ENCODE measurements at regions not wholly inside any gene's neighbourhood (a gene's known extent, or its start where the extent isn't known, plus 50 kb on each side); places are given as distances from the start of the nearest gene placed in this dataset.

DNA sequence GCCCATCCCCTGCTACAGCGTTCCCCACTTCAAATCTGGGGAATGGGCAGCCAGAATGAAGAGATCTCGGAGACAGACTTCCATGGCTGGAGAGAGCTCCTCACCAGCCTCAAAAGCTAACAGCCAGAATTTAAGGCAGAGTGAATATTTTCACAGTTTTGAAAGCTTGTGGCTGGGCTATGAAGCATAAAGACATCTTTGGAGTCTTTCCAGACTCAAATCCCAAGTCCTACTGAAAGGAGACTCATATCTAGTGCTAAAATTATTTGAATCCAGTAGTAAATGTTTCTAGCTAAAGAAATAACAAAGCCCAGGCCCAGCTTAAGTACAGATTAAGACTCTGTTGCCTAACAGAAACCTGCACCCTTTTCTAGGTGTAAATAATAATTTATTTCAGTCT lies 628.4 kb upstream of the ALCAM start:
- no peak for ATAC-seq
- no peak for TF ChIP-seq ZFP30 (CRISPR knock-in tag; IDR thresholded peaks at IDR 0.05)
- no peak for TF ChIP-seq ZNF70 (CRISPR knock-in tag; IDR thresholded peaks at IDR 0.05)
- TF ChIP-seq BACH2 (CRISPR knock-in tag; IDR thresholded peaks at IDR 0.05; ENCODE audit: borderline replicate concordance): no peak
- TF ChIP-seq, protein P1, sequence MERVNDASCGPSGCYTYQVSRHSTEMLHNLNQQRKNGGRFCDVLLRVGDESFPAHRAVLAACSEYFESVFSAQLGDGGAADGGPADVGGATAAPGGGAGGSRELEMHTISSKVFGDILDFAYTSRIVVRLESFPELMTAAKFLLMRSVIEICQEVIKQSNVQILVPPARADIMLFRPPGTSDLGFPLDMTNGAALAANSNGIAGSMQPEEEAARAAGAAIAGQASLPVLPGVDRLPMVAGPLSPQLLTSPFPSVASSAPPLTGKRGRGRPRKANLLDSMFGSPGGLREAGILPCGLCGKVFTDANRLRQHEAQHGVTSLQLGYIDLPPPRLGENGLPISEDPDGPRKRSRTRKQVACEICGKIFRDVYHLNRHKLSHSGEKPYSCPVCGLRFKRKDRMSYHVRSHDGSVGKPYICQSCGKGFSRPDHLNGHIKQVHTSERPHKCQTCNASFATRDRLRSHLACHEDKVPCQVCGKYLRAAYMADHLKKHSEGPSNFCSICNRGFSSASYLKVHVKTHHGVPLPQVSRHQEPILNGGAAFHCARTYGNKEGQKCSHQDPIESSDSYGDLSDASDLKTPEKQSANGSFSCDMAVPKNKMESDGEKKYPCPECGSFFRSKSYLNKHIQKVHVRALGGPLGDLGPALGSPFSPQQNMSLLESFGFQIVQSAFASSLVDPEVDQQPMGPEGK (CRISPR knock-in tag; IDR thresholded peaks at IDR 0.05; ENCODE audit: borderline replicate concordance): no peak
- TF ChIP-seq, protein P2, sequence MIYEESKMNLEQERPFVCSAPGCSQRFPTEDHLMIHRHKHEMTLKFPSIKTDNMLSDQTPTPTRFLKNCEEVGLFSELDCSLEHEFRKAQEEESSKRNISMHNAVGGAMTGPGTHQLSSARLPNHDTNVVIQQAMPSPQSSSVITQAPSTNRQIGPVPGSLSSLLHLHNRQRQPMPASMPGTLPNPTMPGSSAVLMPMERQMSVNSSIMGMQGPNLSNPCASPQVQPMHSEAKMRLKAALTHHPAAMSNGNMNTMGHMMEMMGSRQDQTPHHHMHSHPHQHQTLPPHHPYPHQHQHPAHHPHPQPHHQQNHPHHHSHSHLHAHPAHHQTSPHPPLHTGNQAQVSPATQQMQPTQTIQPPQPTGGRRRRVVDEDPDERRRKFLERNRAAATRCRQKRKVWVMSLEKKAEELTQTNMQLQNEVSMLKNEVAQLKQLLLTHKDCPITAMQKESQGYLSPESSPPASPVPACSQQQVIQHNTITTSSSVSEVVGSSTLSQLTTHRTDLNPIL (CRISPR knock-in tag; IDR thresholded peaks at IDR 0.05; ENCODE audit: low read depth): no peak
- no peak for TF ChIP-seq GLIS3 (CRISPR knock-in tag; IDR thresholded peaks at IDR 0.05)
- no peak for TF ChIP-seq PPARA (CRISPR knock-in tag; IDR thresholded peaks at IDR 0.05; ENCODE audit: borderline replicate concordance)
- TF ChIP-seq ARNTL (CRISPR knock-in tag; IDR thresholded peaks at IDR 0.05; ENCODE audit: borderline replicate concordance, low read depth): no peak
- no peak for TF ChIP-seq OSR1 (CRISPR knock-in tag; IDR thresholded peaks at IDR 0.05)
- no peak for TF ChIP-seq RARB (CRISPR knock-in tag; IDR thresholded peaks at IDR 0.05)
- TF ChIP-seq ZFP3 (CRISPR knock-in tag; IDR thresholded peaks at IDR 0.05): no peak
- no peak for TF ChIP-seq CSDC2 (CRISPR knock-in tag; IDR thresholded peaks at IDR 0.05)
- TF ChIP-seq ZC3H10 (CRISPR knock-in tag; IDR thresholded peaks at IDR 0.05): no peak
- TF ChIP-seq ESRRG (CRISPR knock-in tag; IDR thresholded peaks at IDR 0.05): no peak
- TF ChIP-seq ZNF8 (CRISPR knock-in tag; IDR thresholded peaks at IDR 0.05): no peak
- no peak for TF ChIP-seq TCF4 (CRISPR knock-in tag; IDR thresholded peaks at IDR 0.05; ENCODE audit: borderline replicate concordance)
- TF ChIP-seq, protein P3, sequence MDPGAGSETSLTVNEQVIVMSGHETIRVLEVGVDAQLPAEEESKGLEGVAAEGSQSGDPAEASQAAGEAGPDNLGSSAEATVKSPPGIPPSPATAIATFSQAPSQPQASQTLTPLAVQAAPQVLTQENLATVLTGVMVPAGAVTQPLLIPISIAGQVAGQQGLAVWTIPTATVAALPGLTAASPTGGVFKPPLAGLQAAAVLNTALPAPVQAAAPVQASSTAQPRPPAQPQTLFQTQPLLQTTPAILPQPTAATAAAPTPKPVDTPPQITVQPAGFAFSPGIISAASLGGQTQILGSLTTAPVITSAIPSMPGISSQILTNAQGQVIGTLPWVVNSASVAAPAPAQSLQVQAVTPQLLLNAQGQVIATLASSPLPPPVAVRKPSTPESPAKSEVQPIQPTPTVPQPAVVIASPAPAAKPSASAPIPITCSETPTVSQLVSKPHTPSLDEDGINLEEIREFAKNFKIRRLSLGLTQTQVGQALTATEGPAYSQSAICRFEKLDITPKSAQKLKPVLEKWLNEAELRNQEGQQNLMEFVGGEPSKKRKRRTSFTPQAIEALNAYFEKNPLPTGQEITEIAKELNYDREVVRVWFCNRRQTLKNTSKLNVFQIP (CRISPR knock-in tag; IDR thresholded peaks at IDR 0.05; ENCODE audit: borderline replicate concordance, low read depth): no peak
- no peak for TF ChIP-seq SNAI2 (CRISPR knock-in tag; IDR thresholded peaks at IDR 0.05)
- no peak for TF ChIP-seq TOX (CRISPR knock-in tag; IDR thresholded peaks at IDR 0.05; ENCODE audit: borderline replicate concordance)
- TF ChIP-seq, protein P4, sequence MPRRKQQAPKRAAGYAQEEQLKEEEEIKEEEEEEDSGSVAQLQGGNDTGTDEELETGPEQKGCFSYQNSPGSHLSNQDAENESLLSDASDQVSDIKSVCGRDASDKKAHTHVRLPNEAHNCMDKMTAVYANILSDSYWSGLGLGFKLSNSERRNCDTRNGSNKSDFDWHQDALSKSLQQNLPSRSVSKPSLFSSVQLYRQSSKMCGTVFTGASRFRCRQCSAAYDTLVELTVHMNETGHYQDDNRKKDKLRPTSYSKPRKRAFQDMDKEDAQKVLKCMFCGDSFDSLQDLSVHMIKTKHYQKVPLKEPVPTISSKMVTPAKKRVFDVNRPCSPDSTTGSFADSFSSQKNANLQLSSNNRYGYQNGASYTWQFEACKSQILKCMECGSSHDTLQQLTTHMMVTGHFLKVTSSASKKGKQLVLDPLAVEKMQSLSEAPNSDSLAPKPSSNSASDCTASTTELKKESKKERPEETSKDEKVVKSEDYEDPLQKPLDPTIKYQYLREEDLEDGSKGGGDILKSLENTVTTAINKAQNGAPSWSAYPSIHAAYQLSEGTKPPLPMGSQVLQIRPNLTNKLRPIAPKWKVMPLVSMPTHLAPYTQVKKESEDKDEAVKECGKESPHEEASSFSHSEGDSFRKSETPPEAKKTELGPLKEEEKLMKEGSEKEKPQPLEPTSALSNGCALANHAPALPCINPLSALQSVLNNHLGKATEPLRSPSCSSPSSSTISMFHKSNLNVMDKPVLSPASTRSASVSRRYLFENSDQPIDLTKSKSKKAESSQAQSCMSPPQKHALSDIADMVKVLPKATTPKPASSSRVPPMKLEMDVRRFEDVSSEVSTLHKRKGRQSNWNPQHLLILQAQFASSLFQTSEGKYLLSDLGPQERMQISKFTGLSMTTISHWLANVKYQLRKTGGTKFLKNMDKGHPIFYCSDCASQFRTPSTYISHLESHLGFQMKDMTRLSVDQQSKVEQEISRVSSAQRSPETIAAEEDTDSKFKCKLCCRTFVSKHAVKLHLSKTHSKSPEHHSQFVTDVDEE (CRISPR knock-in tag; IDR thresholded peaks at IDR 0.05): no peak

DNA sequence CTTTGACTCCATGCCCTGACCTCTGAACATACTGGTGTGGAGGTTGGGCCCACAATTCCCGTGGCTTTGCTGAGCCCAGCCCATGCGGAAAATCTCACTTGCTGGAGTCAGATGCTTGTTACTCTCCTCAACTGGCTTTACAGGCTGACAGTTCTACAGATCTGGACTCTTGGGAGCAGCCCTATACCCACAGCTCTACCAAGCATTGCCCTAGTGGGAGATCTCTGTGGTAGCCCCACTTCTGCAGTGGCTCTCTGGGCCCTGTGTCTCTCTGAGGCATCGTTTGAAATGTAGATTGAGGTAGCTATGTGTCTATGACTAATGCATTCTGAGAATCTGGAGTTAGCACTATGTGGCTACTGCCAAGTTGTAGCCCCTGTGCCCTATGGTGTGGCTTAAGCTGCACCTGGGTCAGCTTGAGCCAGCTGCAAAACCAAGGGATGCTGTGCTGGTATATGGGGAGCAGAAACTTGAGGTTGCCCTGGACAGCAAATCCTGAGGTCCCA lies 625.8 kb upstream of the ALCAM start:
- no peak for ATAC-seq
- no peak for TF ChIP-seq GLIS3 (CRISPR knock-in tag; IDR thresholded peaks at IDR 0.05)
- TF ChIP-seq ZNF8 (CRISPR knock-in tag; IDR thresholded peaks at IDR 0.05): no peak
- TF ChIP-seq CSDC2 (CRISPR knock-in tag; IDR thresholded peaks at IDR 0.05): no peak
- TF ChIP-seq SNAI2 (CRISPR knock-in tag; IDR thresholded peaks at IDR 0.05): no peak
- TF ChIP-seq ESRRG (CRISPR knock-in tag; IDR thresholded peaks at IDR 0.05): no peak
- TF ChIP-seq, protein P5, sequence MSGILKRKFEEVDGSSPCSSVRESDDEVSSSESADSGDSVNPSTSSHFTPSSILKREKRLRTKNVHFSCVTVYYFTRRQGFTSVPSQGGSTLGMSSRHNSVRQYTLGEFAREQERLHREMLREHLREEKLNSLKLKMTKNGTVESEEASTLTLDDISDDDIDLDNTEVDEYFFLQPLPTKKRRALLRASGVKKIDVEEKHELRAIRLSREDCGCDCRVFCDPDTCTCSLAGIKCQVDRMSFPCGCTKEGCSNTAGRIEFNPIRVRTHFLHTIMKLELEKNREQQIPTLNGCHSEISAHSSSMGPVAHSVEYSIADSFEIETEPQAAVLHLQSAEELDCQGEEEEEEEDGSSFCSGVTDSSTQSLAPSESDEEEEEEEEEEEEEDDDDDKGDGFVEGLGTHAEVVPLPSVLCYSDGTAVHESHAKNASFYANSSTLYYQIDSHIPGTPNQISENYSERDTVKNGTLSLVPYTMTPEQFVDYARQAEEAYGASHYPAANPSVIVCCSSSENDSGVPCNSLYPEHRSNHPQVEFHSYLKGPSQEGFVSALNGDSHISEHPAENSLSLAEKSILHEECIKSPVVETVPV (CRISPR knock-in tag; IDR thresholded peaks at IDR 0.05): no peak
- TF ChIP-seq ZFP3 (CRISPR knock-in tag; IDR thresholded peaks at IDR 0.05): no peak
- no peak for TF ChIP-seq TOX (CRISPR knock-in tag; IDR thresholded peaks at IDR 0.05; ENCODE audit: borderline replicate concordance)

DNA sequence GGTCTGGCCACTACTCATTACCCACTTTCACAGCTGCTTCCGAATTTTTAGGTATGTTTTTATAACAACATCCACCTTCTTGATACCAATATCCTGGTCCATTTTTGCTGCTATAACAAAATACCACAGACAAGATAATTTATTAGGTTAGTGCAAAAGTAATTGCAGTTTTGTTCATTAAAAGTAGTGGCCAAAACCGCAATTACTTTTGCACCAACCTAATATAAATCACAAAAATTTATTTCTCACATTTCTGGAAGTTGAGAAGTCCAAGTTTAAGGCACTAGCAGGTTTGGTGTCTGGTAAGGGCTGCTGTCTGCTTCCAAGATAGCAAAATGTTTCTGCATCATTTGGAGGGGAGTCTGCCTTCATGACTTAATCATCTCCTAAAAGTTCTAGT lies 624.7 kb upstream of the ALCAM start:
- TF ChIP-seq GLIS3 (CRISPR knock-in tag; IDR thresholded peaks at IDR 0.05) (no peak), ISL1 (CRISPR knock-in tag; IDR thresholded peaks at IDR 0.05) (no peak), ZC3H10 (CRISPR knock-in tag; IDR thresholded peaks at IDR 0.05) (no peak), SNAI2 (CRISPR knock-in tag; IDR thresholded peaks at IDR 0.05) (no peak), ARNTL (CRISPR knock-in tag; IDR thresholded peaks at IDR 0.05; ENCODE audit: borderline replicate concordance, low read depth) (no peak), ZFP30 (CRISPR knock-in tag; IDR thresholded peaks at IDR 0.05) (no peak), PPARA (CRISPR knock-in tag; IDR thresholded peaks at IDR 0.05; ENCODE audit: borderline replicate concordance) (no peak), BACH2 (CRISPR knock-in tag; IDR thresholded peaks at IDR 0.05; ENCODE audit: borderline replicate concordance) (no peak), TCF4 (CRISPR knock-in tag; IDR thresholded peaks at IDR 0.05; ENCODE audit: borderline replicate concordance) (no peak), TOX (CRISPR knock-in tag; IDR thresholded peaks at IDR 0.05; ENCODE audit: borderline replicate concordance) (no peak), ZFP3 (CRISPR knock-in tag; IDR thresholded peaks at IDR 0.05) (no peak), RARB (CRISPR knock-in tag; IDR thresholded peaks at IDR 0.05) (no peak)
- TF ChIP-seq, protein P3 (CRISPR knock-in tag; IDR thresholded peaks at IDR 0.05; ENCODE audit: borderline replicate concordance, low read depth): no peak
- TF ChIP-seq, protein P2 (CRISPR knock-in tag; IDR thresholded peaks at IDR 0.05; ENCODE audit: low read depth): no peak
- TF ChIP-seq, protein P5 (CRISPR knock-in tag; IDR thresholded peaks at IDR 0.05): no peak
- no peak for ATAC-seq
